ENCODE measurements at regions not wholly inside any gene's neighbourhood (a gene's known extent, or its start where the extent isn't known, plus 50 kb on each side); places are given as distances from the start of the nearest gene placed in this dataset.

GRCh38 chr1:234773936-234774677 is 164.1 kb upstream of the IRF2BP2 start:
- no peak overlapping the region for H3K4me3 ChIP-seq (ENCODE audit: low read length)
- no peak for TF ChIP-seq CTCF (conservative IDR thresholded peaks at IDR 0.05; ENCODE audit: low read depth, low read length)

GRCh38 chr1:234772345-234773147 is 162.6 kb upstream of the IRF2BP2 start:
- peak; percentile 96 for DNase-seq (ENCODE audit: low read depth)
- no peak overlapping the region for H3K4me3 ChIP-seq (ENCODE audit: low read length)
- no peak for TF ChIP-seq CTCF (conservative IDR thresholded peaks at IDR 0.05; ENCODE audit: low read depth, low read length)

More at GRCh38 chr1:234773936-234774677, 164.1 kb upstream of the IRF2BP2 start:
- DNase-seq (ENCODE audit: low read depth), result no peak

GRCh38 chr1:234771642-234772344 is 161.8 kb upstream of the IRF2BP2 start:
- DNase-seq (ENCODE audit: low read depth), result no peak
- TF ChIP-seq CTCF (conservative IDR thresholded peaks at IDR 0.05; ENCODE audit: low read depth, low read length), result no peak
- no peak overlapping the region for H3K4me3 ChIP-seq (ENCODE audit: low read length)

- DNase-seq (ENCODE audit: low read depth), result no peak
- H3K4me3 ChIP-seq (ENCODE audit: low read length), result no peak overlapping the region
- TF ChIP-seq CTCF (conservative IDR thresholded peaks at IDR 0.05; ENCODE audit: low read depth, low read length), result no peak
These were observed 161.1 kb upstream of the IRF2BP2 start for GRCh38 chr1:234770924-234771540.

GRCh38 chr1:234769986-234770795 is 160.2 kb upstream of the IRF2BP2 start:
- no peak for TF ChIP-seq CTCF (conservative IDR thresholded peaks at IDR 0.05; ENCODE audit: low read depth, low read length)
- no peak overlapping the region for H3K4me3 ChIP-seq (ENCODE audit: low read length)
- no peak for DNase-seq (ENCODE audit: low read depth)

GRCh38 chr1:234769284-234769985 is 159.5 kb upstream of the IRF2BP2 start:
- no peak for DNase-seq (ENCODE audit: low read depth)
- TF ChIP-seq CTCF (conservative IDR thresholded peaks at IDR 0.05; ENCODE audit: low read depth, low read length), result no peak
- H3K4me3 ChIP-seq (ENCODE audit: low read length), result no peak overlapping the region

Data from retinal pigment epithelial cell (primary cell).